HG03159 (cell line): ENCODE measurements at regions not wholly inside any gene's neighbourhood (a gene's known extent, or its start where the extent isn't known, plus 50 kb on each side); places are given as distances from the start of the nearest gene placed in this dataset.
A peak's percentile ranks its signal among the peaks of the same experiment; 100 is the strongest.

Experiments
- ATAC-seq: cut with Tn5 transposase; IDR thresholded peaks from one replicate; pipeline ENCODE4 v1.9.1; 2021; ENCODE audit warnings: mild to moderate bottlenecking, moderate library complexity; ENCODE audit not compliant: unreplicated experiment

DNA sequence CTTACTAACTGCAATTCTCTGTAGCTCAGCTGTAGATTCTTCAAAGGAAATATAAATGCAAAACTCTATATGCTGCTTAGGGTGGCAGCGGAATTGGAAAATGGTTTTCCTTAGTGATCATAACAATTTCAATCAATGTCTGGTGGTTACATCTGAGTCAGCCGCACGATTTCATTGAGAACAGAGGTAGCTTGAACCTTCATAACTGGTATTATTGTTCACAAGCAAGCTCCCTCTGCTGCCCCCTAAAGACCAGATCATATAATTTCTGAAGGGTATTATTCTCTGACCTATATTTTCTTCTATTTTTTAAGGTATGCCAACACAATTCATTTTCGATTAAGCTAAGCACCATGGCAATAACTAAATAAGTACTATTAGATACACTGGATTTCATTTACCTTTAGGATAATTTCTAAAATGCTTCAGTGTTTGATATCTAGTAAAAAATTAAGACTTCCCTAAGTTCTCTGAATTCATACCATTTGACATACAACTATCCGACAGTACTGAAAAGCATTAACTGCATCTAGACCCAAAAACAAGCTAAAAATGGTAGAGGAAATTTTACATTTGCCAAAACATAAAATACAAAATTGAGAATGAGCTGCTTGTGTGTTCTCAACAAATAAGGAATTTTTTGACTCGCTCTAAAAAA, 181.1 kb upstream of the SPEF2 start:
- peak; percentile 74 for ATAC-seq

GRCh38 chr5:35430381-35431162, 187.1 kb upstream of the SPEF2 start:
- ATAC-seq: no peak

- no peak for ATAC-seq
Measured at GRCh38 chr5:35420200-35420599, 189.9 kb upstream of the PRLR start.

DNA sequence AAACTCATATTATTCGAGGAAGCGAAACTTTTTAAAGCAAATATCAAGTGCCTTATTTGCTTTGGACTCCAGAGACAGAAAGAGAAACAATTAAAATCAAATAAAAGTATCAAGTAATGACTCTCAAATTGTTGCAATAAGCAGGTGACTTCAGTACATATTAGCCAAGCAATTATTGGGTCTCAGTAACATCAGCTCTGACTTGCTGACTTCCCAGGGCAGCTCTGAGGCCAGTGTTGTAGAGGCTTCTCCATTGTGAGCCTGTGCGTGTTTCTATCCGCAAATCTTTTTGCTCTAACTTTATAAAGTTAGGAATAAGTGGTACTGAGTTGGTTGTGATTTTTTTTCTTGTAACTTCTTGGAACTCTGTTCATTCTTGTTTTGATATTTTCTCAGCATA, 186.8 kb upstream of the PRLR start:
- no peak for ATAC-seq

DNA sequence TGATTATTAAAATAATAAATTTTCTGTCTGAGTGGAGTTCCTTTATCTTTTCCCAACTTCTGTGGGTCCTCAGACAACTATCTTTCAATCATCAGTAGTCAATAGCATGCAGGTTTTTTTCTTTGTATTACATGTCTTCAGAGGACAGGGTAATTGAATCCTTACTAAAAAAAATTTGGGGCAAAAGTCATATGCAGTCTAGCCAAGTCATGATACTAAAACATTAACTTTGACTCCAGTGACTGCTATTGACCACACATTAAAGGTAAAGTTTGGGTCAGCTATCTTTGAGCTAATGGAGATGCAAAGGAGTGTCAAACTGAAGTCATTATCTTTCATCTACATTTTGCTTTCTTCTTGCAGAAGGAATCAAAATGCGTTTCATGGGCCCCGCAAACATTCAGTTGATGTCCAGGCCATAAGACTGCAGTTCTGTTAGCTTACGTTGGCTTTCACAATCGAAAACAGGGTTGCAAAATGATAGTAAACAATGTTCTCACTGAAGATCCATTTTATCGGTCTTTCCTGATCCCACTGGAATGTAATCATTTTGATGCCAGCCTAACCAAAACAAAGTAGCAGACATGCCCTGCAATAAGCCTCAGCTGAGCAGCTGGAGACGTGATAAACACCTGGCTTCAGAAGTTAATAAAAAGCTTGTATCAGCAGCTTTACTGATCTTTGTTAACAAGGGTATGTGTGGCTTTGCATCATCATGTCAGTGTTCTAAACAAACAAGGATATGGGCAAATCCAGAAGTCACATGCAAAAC, 186.1 kb upstream of the PRLR start:
- no peak for ATAC-seq

DNA sequence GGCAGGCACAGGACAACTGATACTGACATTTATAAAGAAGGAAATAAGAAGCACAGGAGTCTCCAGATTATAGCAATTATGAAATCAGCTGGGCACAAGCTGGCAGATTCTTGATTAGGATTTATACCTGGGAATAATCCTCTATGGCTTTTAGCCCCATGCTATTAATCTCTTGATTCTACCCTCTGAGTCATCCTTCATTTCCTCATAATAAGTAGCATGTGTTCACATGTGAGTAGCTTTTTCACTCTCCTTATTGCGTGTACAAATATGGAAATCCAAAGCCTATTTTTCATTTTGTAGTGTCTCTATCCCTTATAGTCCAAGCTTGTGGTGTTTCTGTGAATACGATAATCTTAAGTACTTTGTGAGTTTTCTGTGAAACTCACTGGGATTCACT, 185.0 kb upstream of the PRLR start:
- ATAC-seq: no peak

DNA sequence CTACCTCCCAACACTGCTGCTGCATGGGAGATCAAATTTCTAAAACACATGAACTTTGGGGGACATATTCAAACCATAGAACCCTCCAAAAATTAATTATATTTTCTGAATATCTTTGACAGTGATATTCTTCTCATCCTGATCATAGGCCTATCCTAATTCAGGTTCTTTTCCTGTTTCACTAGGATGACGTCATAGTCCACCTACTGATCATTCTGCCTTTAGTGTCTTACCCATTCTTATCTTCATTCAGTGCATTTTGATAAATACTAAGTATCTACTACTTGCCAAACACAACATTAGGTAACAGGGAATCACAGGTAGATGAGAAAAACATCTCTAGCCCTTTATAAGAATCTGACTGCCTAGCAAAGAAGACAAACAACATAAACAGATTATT, 179.1 kb upstream of the PRLR start:
- no peak for ATAC-seq

- no peak for ATAC-seq
Measured at GRCh38 chr5:35408146-35408545, 177.9 kb upstream of the PRLR start.

DNA sequence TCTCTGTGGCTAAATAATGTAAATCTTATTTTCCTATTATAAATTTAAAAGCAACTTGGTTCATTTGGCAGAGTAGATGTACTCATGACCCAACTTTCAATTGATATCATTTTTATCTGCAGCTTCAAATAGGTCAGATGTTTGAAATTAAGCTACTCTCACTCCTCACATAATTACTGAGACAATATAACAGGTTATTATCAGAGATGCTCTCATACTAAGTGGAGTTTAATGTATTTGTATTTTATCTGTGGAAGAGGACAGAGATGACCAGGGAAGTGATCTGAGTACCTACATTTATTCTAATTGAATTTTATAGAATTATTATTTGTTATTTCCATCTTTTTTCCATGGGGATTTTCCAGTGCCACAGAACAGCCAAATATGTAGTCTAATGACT, 177.4 kb upstream of the PRLR start:
- ATAC-seq: no peak

- no peak for ATAC-seq
Measured at GRCh38 chr5:35405938-35406337, 175.7 kb upstream of the PRLR start.

GRCh38 chr5:35404701-35405100, 174.4 kb upstream of the PRLR start:
- no peak for ATAC-seq

- no peak for ATAC-seq
Measured at GRCh38 chr5:35393901-35394300, 163.6 kb upstream of the PRLR start.

DNA sequence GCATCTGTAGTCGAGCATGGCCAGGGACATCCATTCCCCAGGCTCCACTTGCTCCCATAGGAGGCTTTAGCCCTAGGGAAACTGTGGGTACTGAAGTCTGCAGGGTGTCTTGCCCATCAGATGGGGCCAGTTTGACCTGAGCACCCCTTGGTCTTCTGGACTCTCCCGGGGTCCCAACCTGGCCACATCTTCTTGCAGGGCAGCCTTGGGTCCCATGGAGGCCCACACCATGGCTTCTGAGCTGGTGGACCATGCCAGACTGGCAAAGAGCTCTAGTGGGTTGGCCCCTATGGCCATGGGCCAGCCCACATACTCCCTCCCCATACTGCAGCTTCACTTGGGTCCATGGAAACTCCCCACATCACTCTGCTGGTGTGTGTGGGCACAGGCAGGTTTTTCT, 154.4 kb upstream of the PRLR start:
- no peak for ATAC-seq

GRCh38 chr5:35383041-35383440, 152.8 kb upstream of the PRLR start:
- ATAC-seq: no peak

DNA sequence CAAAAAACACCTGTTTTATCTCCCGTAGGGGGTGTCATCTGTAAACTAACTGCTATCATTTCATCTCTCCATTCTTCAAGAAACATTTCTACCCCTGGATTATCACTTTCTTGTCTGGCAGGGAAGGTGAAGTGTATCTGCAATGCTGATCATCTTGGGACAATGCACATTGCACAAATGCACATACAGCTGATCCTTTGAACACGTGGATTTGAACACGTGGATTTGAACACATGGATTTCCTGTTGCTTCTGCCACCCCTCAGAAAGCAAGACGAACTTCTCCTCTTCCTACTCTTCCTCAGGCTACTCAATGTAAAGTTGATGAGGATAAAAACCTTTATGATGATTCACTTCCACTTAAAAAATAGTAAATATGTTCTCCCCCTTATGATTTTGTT, 147.4 kb upstream of the PRLR start:
- no peak for ATAC-seq

DNA sequence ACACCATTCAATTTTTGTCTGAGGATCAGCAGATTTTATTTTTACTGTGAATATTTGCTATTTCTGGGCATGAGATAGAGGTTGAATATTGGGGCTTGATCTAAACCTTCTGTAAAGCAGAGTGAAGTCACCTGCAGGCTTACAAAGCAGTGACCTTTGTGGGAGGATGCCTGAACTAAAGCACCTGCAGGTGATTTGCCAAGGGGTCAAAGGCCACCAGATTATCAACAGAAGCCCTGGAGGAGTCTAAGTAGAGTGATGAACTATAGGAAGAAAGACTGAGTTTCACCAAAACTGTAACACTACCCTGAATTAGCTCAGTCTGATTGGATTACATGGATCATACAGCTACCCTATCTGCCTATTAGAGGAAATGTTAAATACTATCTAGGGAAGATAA, 144.3 kb upstream of the PRLR start:
- no peak for ATAC-seq

- no peak for ATAC-seq
Measured at GRCh38 chr5:35373249-35373648, 143.0 kb upstream of the PRLR start.

DNA sequence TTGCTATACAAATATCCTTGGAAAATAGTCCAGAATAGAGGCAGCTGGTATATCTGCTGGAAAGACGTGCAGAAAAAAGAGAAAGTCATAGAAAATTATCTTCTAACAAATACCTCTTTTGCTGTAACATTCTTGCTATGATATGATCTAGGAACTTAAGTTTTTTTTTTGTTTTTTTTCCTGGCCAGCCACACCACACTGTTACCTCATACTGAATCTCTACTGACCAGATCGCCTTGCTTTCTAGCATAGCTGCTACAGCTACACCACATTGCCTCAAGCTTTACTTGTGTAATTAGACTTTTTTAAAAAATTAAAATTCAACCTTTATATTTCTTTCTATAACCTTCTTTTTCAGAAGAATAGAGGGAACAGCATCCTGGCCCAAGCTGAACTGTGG, 142.2 kb upstream of the PRLR start:
- ATAC-seq: no peak

DNA sequence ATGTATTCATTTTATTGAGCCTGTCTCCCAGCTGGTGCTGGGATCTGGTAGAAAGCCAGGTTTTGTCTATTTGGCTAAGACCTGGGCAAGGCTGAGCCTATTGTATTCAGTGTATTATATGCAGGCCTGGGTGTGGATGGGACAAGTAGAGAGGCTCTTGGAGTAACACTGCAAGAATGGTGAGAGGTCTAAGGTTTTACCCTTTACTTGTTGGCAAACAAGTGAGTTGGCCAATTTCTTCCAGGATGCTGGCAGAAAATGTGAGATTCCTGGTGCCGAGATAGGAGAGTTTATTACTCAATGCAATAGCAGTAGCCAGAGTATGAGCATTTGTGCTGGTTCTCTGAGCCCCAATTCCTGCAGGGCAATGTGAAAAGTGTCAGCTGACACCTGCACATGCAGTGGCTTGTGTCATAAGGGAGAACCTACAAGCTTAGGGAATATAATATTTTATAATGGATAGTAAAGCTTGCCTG, 141.7 kb upstream of the PRLR start:
- ATAC-seq: no peak

DNA sequence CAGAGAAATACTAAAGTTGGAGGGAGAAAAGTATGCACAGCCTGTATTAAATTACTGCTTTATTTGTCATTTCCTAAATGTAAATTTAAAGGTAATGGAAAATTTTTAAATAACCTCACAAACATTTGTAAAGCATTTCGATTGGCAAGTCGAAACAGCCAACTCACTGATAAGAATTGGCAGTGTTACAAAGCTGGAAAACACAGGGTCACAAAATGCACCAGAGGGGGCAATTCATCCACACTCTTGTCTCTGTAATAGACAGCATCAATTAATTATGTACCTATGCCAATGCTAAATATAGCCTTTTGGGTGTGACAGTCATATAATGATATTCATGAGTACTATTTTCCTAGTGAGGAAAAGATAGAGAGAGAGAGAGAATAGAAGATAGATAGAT, 140.6 kb upstream of the PRLR start:
- ATAC-seq: no peak

DNA sequence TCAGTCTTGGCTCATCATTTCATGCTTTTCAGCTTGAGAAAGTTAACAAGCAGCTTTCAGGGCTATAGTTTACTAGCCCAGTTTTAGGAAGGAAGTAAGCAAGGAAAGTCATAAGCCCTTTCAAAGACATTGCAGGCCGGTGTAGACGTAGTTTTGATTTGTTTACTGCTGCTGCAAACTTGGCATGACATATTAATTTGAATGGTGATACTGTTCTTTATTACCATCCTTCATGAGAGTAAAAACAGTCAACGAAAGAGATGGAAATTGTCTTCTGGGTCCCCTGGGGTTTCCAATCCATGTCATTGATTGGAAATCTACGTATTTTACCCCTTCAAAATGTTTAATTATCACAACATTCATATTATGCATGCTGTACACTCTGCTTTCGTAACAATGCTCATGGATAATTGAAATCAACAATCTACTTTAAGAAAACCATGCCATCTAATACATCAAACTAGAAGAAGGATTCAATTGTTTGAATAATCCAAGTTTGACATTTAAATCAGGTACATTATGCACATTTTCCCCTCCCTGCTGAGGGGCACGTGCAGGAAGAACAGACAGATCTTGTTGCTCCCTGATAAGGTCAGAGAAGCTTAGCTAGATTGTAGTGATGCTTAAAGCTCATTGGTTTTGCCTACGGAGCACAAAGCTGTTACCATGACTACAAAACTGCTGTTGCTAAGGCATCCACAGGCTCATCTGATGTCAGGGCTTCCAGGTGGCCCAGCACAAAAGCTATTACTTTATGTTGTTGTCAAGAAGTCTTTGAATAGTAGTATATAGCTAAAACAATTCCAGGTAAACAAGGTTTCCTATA, 139.9 kb upstream of the PRLR start:
- ATAC-seq: no peak
